ENCODE measurements at regions not wholly inside any gene's neighbourhood (a gene's known extent, or its start where the extent isn't known, plus 50 kb on each side); places are given as distances from the start of the nearest gene placed in this dataset.

DNA sequence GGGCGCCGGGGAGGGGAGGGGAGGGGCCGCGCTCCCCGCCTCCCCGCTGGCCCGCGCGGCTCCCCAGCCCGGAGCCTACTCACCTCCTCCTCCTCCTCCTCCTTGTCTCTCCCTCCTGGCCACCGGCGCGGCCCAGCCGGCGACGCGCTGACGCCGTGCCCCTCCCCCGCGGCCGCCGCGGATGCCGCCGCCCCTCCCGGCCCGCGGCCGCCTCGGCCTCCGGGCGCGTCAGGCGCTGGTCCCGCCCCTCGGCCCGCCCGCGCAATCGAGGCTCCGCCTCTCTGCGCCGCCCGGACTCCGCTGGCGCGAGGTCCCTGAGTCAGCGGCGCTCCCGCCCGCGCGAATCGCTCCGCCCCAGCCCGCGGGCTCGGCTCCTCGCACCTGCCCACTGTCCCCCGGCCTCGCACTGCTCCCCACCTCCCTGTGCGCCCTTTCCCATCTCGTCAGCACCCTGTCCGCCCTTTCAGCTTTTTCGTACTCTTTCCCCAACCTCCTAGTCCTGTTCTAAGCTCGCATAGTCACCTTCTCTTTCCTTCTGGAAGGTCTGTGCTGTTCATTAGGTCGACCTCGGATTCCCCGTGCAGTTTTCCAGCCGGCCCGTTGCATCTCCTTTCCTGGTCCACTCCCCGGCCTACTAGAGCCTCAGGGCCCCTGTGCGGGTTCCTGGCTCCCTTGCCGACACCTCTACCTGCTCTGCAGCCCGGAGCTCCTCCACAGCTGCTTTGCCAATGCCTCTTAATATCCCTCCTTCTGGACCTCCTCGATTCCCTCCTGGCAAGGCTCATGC lies 187.4 kb downstream of the ZEB2 start (continued):
- TF ChIP-seq ELK1 (CRISPR knock-in tag; IDR thresholded peaks at IDR 0.05) (no peak), MECOM (CRISPR knock-in tag; IDR thresholded peaks at IDR 0.05) (no peak), CCAR2 (IDR thresholded peaks at IDR 0.05; ENCODE audit: low read depth, low read length) (no peak), DIDO1 (tag; IDR thresholded peaks at IDR 0.05; ENCODE audit: low read depth) (0 out of 2 replicates have a peak, but pooled peaks have one; percentile 48), AFF1 (IDR thresholded peaks at IDR 0.05; ENCODE audit: low read depth in 1 of 2, partially characterized antibody in 2 of 2) (no peak), ZBTB8A (IDR thresholded peaks at IDR 0.05; ENCODE audit: partially characterized antibody) (no peak), NFE2L1 (tag; IDR thresholded peaks at IDR 0.05; ENCODE audit: borderline replicate concordance, low read depth) (no peak), ZNF668 (CRISPR knock-in tag; IDR thresholded peaks at IDR 0.05) (no peak), NFATC3 (IDR thresholded peaks at IDR 0.05) (no peak), SAFB (IDR thresholded peaks at IDR 0.05; ENCODE audit: borderline replicate concordance, low read depth, low read length) (0 out of 2 replicates have a peak, but pooled peaks have one; percentile 20), STAT6 (CRISPR knock-in tag; IDR thresholded peaks at IDR 0.05) (no peak), CBFA2T3 (IDR thresholded peaks at IDR 0.05) (no peak), CEBPG (CRISPR knock-in tag; IDR thresholded peaks at IDR 0.05) (no peak), CEBPG (tag; conservative IDR thresholded peaks at IDR 0.05 in 1 of 2, IDR thresholded peaks at IDR 0.05 in 1 of 2) (no peak), SIRT6 (IDR thresholded peaks at IDR 0.05; ENCODE audit: low read depth, low read length) (no peak), PHB2 (IDR thresholded peaks at IDR 0.05; ENCODE audit: low read depth) (no peak), ZNF79 (CRISPR knock-in tag; IDR thresholded peaks at IDR 0.05; ENCODE audit: low read depth) (no peak), TBL1XR1 (IDR thresholded peaks at IDR 0.05; ENCODE audit: low read length in 2 of 2) (no peak; a peak in 1 of 4 replicates)
- TF ChIP-seq, protein P1, sequence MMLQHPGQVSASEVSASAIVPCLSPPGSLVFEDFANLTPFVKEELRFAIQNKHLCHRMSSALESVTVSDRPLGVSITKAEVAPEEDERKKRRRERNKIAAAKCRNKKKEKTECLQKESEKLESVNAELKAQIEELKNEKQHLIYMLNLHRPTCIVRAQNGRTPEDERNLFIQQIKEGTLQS (IDR thresholded peaks at IDR 0.05) = 0 out of 2 replicates have a peak, but pooled peaks have one; percentile 11
- TF ChIP-seq, protein P1 (CRISPR knock-in tag; conservative IDR thresholded peaks at IDR 0.05) = no peak
